HG03457 (cell line): ENCODE measurements at regions not wholly inside any gene's neighbourhood (a gene's known extent, or its start where the extent isn't known, plus 50 kb on each side); places are given as distances from the start of the nearest gene placed in this dataset.

ENCODE experiments used
- ATAC-seq: cut with Tn5 transposase; IDR thresholded peaks from one replicate; pipeline ENCODE4 v1.9.1; 2021; ENCODE audit warnings: moderate number of reproducible peaks; ENCODE audit not compliant: unreplicated experiment

- ATAC-seq: no peak
Observed at GRCh38 chr6:159100395-159101182, 55.8 kb upstream of the TAGAP start.

GRCh38 chr6:159099961-159100360 is 55.2 kb upstream of the TAGAP start:
- no peak for ATAC-seq

- ATAC-seq: no peak
Observed at GRCh38 chr6:159099276-159099675, 54.5 kb upstream of the TAGAP start.

GRCh38 chr6:159098636-159099106 is 53.9 kb upstream of the TAGAP start:
- ATAC-seq: no peak

- no peak for ATAC-seq
Observed at GRCh38 chr6:159097256-159097655, 52.5 kb upstream of the TAGAP start.

- ATAC-seq: no peak
Observed at GRCh38 chr6:159095616-159096015, 50.8 kb upstream of the TAGAP start.

- no peak for ATAC-seq
Observed at GRCh38 chr6:159094444-159095252, 49.9 kb upstream of the TAGAP start.
